BLaER1 treated with 17β-estradiol and CSF1 and Interleukin-3, amounts not matched to agents 10 nM and 100 nM (cell line): ENCODE measurements at regions not wholly inside any gene's neighbourhood (a gene's known extent, or its start where the extent isn't known, plus 50 kb on each side); places are given as distances from the start of the nearest gene placed in this dataset.

Experiments
- H3K27ac ChIP-seq, 11 experiments: shearing (Covaris generic); formaldehyde crosslinking; 2 replicates each; pipeline ENCODE4 v1.8.1; 2022
- H3K27me3 ChIP-seq, 11 experiments: shearing (Covaris generic); formaldehyde crosslinking; 2 replicates each; pipeline ENCODE4 v1.8.1; 2022
- H3K36me3 ChIP-seq, 11 experiments: shearing (Covaris generic); formaldehyde crosslinking; 2 replicates each; pipeline ENCODE4 v1.8.1; 2022
- H3K4me1 ChIP-seq, 10 experiments: shearing (Covaris generic); formaldehyde crosslinking; 2 replicates each; pipeline ENCODE4 v1.8.1; 2022
- H3K4me2 ChIP-seq, 11 experiments: shearing (Covaris generic); formaldehyde crosslinking; 2 replicates each; pipeline ENCODE4 v1.8.1; 2022
- H3K4me3 ChIP-seq, 10 experiments: shearing (Covaris generic); formaldehyde crosslinking; 2 replicates each; pipeline ENCODE4 v1.8.1; 2022
- H3K9ac ChIP-seq, 11 experiments: shearing (Covaris generic); formaldehyde crosslinking; 2 replicates each; pipeline ENCODE4 v1.8.1; 2022
- H3K9me3 ChIP-seq, 11 experiments: shearing (Covaris generic); formaldehyde crosslinking; replicated peaks in 1 of 11; 2 replicates each; pipeline ENCODE4 v1.8.1; 2022
- H4K20me1 ChIP-seq, 11 experiments: shearing (Covaris generic); formaldehyde crosslinking; 2 replicates each; pipeline ENCODE4 v1.8.1; 2022
- Cebpa-rat ChIP-seq, 11 experiments: shearing (Covaris generic); IDR thresholded peaks; 2 replicates each; pipeline ENCODE4 v1.8.1; 2022

DNA sequence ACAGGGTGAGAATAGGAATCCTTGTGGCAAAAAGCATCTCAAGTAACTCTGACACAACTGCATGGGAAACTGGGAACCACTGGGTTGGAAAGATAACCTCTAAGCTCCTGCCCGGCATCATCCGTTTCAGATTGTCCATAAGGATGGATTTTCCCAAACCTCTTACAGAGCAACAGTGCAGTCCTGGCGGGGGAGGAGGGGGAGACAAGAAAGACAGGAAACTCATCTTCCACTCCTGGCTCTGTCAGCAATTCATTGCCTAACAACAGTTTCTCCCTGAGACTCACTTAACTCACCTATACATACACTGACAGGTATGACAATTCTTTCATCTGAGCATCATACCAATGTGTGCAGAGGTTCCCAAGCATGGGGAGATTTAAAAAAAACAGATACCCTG lies 279.0 kb downstream of the RPLP1 start:
- peaks cover 13 to 79% (median 53%) of the 10 kb centered on the region in 11 experiments; a peak in 20 of 22 replicates for H3K27me3 ChIP-seq
- H3K9me3 ChIP-seq = no peaks in the 10 kb centered on the region
- no peak for TF ChIP-seq Cebpa-rat (IDR thresholded peaks at IDR 0.05)
- H3K4me1 ChIP-seq = peaks cover 0 to 18% (median 1%) of the 10 kb centered on the region in 10 experiments; a peak in 10 of 20 replicates
- H4K20me1 ChIP-seq = peaks cover 0 to 7% (median 0%) of the 10 kb centered on the region in 11 experiments; a peak in 3 of 22 replicates
- no peak overlapping the region for H3K4me2 ChIP-seq
- no peak overlapping the region for H3K4me3 ChIP-seq
- no peak overlapping the region for H3K9ac ChIP-seq
- H3K27ac ChIP-seq = no peak overlapping the region
- H3K36me3 ChIP-seq = no peaks in the 10 kb centered on the region

DNA sequence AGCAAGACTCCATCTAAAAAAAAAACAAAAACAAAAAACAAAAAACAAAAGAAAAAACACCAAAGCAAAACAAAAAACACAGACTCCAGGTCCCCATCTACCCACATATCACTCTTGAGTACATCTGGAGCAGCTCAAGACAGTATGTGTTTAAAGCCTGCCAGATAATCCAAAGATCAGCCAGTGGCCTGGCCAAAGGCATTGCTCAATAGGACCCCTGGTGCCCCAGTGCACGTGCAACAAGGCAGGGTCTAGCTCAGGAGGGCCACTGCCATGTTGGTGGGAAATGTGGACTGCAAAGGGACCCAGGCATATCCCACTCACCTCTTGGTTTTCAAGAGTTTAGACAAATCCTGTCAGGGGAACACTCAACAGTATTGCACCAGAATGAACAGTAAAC lies 279.5 kb downstream of the RPLP1 start:
- Histone ChIP-seq H3K36me3 (no peaks in the 10 kb centered on the region), H3K4me1 (peaks cover 0 to 12% (median 0%) of the 10 kb centered on the region in 10 experiments; a peak in 6 of 20 replicates), H3K9ac (no peak overlapping the region), H3K27ac (no peak overlapping the region), H3K9me3 (no peaks in the 10 kb centered on the region), H4K20me1 (peaks cover 0 to 1% (median 0%) of the 10 kb centered on the region in 11 experiments; a peak in 3 of 22 replicates), H3K27me3 (peaks cover 8 to 76% (median 53%) of the 10 kb centered on the region in 11 experiments; a peak in 20 of 22 replicates), H3K4me2 (no peak overlapping the region), H3K4me3 (no peak overlapping the region)
- TF ChIP-seq Cebpa-rat (IDR thresholded peaks at IDR 0.05) = no peak

DNA sequence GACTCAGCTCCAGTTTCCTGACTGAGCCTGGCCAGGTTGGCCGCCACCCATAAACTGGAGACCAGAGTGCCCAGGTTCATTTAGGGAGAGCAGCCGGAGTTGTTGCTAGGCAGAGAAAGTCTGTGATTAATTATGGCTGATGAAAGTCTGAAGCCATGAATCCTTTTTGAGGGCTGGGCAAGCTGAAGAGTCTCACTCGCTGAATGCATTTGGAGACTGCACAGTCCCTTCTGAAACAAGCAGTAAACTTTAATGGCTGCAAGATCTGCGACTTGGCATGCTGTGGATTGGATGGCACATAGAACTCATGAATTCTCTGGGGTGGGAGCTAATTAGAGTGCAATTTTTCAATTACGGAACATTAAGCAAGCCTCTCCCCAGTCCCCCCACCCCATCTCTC lies 282.1 kb downstream of the RPLP1 start:
- Histone ChIP-seq H3K9me3 (peaks cover 0 to 5% (median under 1%) of the 10 kb centered on the region in 11 experiments; a peak in 6 of 22 replicates), H3K4me1 (peaks cover 0 to 7% (median 0%) of the 10 kb centered on the region in 10 experiments; a peak in 1 of 20 replicates), H3K36me3 (no peaks in the 10 kb centered on the region), H4K20me1 (no peaks in the 10 kb centered on the region; a peak in 2 of 22 replicates), H3K27me3 (peaks cover 7 to 88% (median 56%) of the 10 kb centered on the region in 11 experiments; a peak in 20 of 22 replicates), H3K27ac (no peak overlapping the region), H3K9ac (no peak overlapping the region), H3K4me2 (no peak overlapping the region), H3K4me3 (no peak overlapping the region)
- no peak for TF ChIP-seq Cebpa-rat (IDR thresholded peaks at IDR 0.05)

DNA sequence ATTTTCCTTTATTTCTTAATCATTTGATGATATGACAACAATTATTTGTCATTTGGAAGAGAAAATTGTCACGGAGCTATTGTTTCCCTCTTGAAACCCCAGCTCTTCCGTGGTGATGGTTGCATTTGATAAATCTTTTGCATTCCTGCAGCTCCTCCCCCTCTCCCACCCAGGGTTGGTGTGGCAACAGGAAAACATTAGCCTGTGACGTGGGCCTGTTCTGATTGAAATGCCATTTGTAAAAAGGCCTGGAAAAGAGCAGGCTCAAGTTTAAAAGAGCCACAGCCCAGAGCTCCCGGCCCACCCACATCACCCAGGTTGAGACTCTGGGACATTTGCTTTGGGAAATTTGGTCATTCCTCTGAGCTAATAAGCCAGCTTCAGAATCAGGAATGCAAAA lies 282.5 kb downstream of the RPLP1 start:
- Histone ChIP-seq H3K4me3 (no peak overlapping the region), H3K36me3 (no peaks in the 10 kb centered on the region), H3K9me3 (peaks cover 0 to 9% (median 4%) of the 10 kb centered on the region in 11 experiments; a peak in 17 of 22 replicates), H4K20me1 (no peaks in the 10 kb centered on the region; a peak in 2 of 22 replicates), H3K4me1 (peaks cover 0 to 6% (median 0%) of the 10 kb centered on the region in 10 experiments; a peak in 1 of 20 replicates), H3K9ac (no peak overlapping the region), H3K27ac (no peak overlapping the region), H3K27me3 (peaks cover 7 to 91% (median 59%) of the 10 kb centered on the region in 11 experiments; a peak in 20 of 22 replicates), H3K4me2 (no peak overlapping the region)
- TF ChIP-seq Cebpa-rat (IDR thresholded peaks at IDR 0.05) = no peak

DNA sequence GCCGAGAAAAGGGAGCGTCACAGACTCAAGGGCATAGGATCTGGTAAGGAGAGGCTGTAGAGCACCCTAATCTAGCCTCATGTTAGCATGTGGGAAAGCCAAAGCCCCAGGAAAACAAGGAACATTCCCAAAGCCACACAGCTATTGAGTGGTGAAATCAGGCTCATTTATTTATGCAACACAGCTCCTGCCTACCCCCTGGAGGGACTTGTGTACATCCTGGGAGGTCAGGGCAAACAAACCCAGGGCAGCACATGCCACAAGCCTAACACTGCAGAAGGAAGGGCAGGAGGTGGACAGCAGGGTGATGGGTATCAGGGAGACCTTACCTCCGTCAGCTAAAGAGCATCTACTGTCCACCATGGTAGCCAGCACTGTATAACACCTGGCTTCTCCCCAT lies 283.5 kb downstream of the RPLP1 start:
- Histone ChIP-seq H3K27ac (no peak overlapping the region), H3K9ac (no peak overlapping the region), H4K20me1 (no peaks in the 10 kb centered on the region; a peak in 2 of 22 replicates), H3K4me3 (no peak overlapping the region), H3K36me3 (no peaks in the 10 kb centered on the region), H3K4me1 (no peaks in the 10 kb centered on the region), H3K4me2 (no peak overlapping the region), H3K27me3 (peaks cover 7 to 83% (median 54%) of the 10 kb centered on the region in 11 experiments; a peak in 19 of 22 replicates), H3K9me3 (peaks cover 10 to 19% (median 15%) of the 10 kb centered on the region in 11 experiments)
- TF ChIP-seq Cebpa-rat (IDR thresholded peaks at IDR 0.05) = no peak

DNA sequence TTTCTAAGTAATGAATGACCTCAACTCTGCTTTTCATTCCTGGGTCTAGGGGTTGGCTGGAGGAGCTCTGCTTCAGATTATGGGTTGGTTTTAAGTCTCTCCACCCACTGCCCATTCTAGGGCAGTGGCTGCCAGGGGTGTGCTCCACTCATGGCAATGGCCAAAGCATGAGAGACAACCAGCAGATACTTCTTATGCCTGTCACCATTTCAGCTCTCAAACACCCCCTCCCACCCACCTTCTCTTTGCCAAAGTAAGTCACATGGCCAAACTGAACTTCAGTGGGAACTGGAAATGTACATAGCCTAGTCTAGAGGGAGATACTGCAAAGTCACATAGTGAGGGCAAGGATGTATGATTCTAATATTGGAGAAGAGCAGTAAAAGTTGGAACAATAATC lies 285.3 kb downstream of the RPLP1 start:
- Histone ChIP-seq H3K9me3 (peaks cover 11 to 27% (median 17%) of the 10 kb centered on the region in 11 experiments), H3K27me3 (peaks cover 19 to 84% (median 55%) of the 10 kb centered on the region in 11 experiments; a peak in 20 of 22 replicates), H3K27ac (no peak overlapping the region), H4K20me1 (no peaks in the 10 kb centered on the region; a peak in 4 of 22 replicates), H3K36me3 (no peaks in the 10 kb centered on the region), H3K4me3 (no peak overlapping the region), H3K4me2 (no peak overlapping the region), H3K4me1 (no peaks in the 10 kb centered on the region), H3K9ac (no peak overlapping the region)
- no peak for TF ChIP-seq Cebpa-rat (IDR thresholded peaks at IDR 0.05)

DNA sequence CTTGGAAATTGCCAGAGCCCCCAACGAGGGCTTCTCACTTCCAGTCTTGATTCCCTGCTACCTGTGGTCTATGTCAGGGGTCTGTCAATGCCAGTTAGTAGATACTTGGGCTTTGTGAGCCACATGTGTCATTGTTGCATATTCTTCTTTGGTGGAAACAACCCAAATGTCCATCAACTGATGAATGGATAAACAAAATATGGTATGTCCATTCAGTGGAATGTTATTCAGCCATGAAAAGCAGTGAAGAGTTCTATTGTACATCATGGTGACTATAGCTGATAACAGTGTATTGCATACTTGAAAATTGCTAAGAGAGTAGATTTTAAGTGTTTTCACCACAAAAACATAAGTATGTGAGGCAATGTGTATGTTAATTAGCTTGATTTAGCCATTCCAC lies 288.1 kb downstream of the RPLP1 start:
- peaks cover 0 to 10% (median 2%) of the 10 kb centered on the region in 10 experiments; a peak in 6 of 20 replicates for H3K4me1 ChIP-seq
- H3K27ac ChIP-seq = no peak overlapping the region
- H3K4me3 ChIP-seq = no peak overlapping the region
- TF ChIP-seq Cebpa-rat (IDR thresholded peaks at IDR 0.05) = no peak
- H3K36me3 ChIP-seq = no peaks in the 10 kb centered on the region
- H3K27me3 ChIP-seq = peaks cover 22 to 84% (median 55%) of the 10 kb centered on the region in 11 experiments; a peak in 21 of 22 replicates
- H3K4me2 ChIP-seq = no peak overlapping the region
- peaks cover 11 to 27% (median 17%) of the 10 kb centered on the region in 11 experiments for H3K9me3 ChIP-seq
- H3K9ac ChIP-seq = no peak overlapping the region
- peaks cover 0 to 7% (median 0%) of the 10 kb centered on the region in 11 experiments; a peak in 7 of 22 replicates for H4K20me1 ChIP-seq

DNA sequence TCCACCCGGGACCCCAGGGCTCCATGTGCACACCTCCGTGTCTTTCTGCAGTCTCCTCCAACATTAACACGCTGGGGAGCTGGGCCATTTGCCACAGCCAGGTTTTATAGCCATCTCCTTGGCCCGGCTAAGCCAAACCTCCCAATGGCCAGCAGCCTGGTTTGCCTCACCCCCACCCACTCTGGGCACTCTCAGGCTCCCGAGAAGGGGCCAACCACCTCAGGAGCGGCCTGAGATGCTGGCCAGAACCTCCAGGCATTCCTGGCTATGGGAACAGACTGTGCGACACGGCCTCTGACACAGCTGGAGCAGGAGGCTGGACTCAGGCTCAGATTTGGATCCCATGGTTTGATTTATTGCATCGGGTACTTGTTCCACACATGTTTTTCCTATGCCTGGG lies 289.7 kb downstream of the RPLP1 start:
- TF ChIP-seq Cebpa-rat (IDR thresholded peaks at IDR 0.05) = no peak
- Histone ChIP-seq H3K27ac (no peak overlapping the region), H3K36me3 (no peaks in the 10 kb centered on the region), H3K9ac (no peak overlapping the region), H4K20me1 (peaks cover 0 to 23% (median 0%) of the 10 kb centered on the region in 11 experiments; a peak in 8 of 22 replicates), H3K4me1 (peaks cover 0 to 10% (median 2%) of the 10 kb centered on the region in 10 experiments; a peak in 6 of 20 replicates), H3K4me2 (no peak overlapping the region), H3K9me3 (peaks cover 11 to 27% (median 17%) of the 10 kb centered on the region in 11 experiments), H3K4me3 (no peak overlapping the region), H3K27me3 (peaks cover 30 to 86% (median 64%) of the 10 kb centered on the region in 11 experiments; a peak in 21 of 22 replicates)

DNA sequence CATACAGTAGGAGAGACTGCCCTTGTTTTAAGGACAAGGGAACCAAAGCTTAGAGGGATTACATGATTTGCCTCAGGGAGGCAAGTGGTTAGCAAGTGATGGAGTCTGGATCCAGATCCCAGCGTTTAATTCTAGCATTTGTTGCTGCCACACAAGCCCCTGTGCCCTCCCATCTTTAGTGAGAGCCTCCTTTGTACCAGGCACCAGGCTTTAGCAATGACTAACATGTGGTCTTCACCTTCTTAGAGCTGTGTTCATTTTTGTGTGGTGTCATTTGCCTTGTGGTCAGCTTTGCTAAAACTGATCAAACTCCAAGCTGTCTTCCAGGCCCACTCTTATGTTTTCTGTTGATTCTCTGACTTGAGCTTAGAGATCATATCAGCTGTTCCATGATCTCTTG lies 290.5 kb downstream of the RPLP1 start:
- H3K4me2 ChIP-seq = no peak overlapping the region
- H3K9ac ChIP-seq = no peak overlapping the region
- no peak overlapping the region for H3K27ac ChIP-seq
- no peak for TF ChIP-seq Cebpa-rat (IDR thresholded peaks at IDR 0.05)
- H3K27me3 ChIP-seq = peaks cover 36 to 89% (median 71%) of the 10 kb centered on the region in 11 experiments; a peak in 21 of 22 replicates
- no peak overlapping the region for H3K4me3 ChIP-seq
- peaks cover 11 to 27% (median 17%) of the 10 kb centered on the region in 11 experiments for H3K9me3 ChIP-seq
- H3K36me3 ChIP-seq = no peaks in the 10 kb centered on the region
- H4K20me1 ChIP-seq = peaks cover 0 to 28% (median 0%) of the 10 kb centered on the region in 11 experiments; a peak in 8 of 22 replicates
- peaks cover 0 to 10% (median 2%) of the 10 kb centered on the region in 10 experiments; a peak in 6 of 20 replicates for H3K4me1 ChIP-seq
